Epithelial cell of esophagus (primary cell): ENCODE measurements at regions not wholly inside any gene's neighbourhood (a gene's known extent, or its start where the extent isn't known, plus 50 kb on each side); places are given as distances from the start of the nearest gene placed in this dataset.

Source experiments
- DNase-seq: peaks from one replicate; pipeline ENCODE4 v3.0.0; 2010; ENCODE audit warnings: low read depth
- H3K4me3 ChIP-seq: 2 replicates; pipeline ENCODE4 v1.5.1; 2011; ENCODE audit warnings: mild to moderate bottlenecking, low read length, control low read depth
- TF ChIP-seq, protein P1 (sequence below): IDR thresholded peaks from 2 replicates; pipeline ENCODE4 v1.5.1; 2011; ENCODE audit warnings: low read depth, mild to moderate bottlenecking, low read length, control low read depth, inconsistent platforms; ENCODE audit not compliant: insufficient read depth; ENCODE audit errors: missing control alignments

- no peak overlapping the region for H3K4me3 ChIP-seq
- no peak for DNase-seq
- TF ChIP-seq, protein P1, sequence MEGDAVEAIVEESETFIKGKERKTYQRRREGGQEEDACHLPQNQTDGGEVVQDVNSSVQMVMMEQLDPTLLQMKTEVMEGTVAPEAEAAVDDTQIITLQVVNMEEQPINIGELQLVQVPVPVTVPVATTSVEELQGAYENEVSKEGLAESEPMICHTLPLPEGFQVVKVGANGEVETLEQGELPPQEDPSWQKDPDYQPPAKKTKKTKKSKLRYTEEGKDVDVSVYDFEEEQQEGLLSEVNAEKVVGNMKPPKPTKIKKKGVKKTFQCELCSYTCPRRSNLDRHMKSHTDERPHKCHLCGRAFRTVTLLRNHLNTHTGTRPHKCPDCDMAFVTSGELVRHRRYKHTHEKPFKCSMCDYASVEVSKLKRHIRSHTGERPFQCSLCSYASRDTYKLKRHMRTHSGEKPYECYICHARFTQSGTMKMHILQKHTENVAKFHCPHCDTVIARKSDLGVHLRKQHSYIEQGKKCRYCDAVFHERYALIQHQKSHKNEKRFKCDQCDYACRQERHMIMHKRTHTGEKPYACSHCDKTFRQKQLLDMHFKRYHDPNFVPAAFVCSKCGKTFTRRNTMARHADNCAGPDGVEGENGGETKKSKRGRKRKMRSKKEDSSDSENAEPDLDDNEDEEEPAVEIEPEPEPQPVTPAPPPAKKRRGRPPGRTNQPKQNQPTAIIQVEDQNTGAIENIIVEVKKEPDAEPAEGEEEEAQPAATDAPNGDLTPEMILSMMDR, result no peak
Observed at GRCh38 chr11:27244900-27245299, 118.1 kb downstream of the CCDC34 start.

- no peak overlapping the region for H3K4me3 ChIP-seq
- TF ChIP-seq, protein P1, result no peak
- DNase-seq, result no peak
Observed at GRCh38 chr11:27242591-27242990, 120.4 kb downstream of the CCDC34 start.

- H3K4me3 ChIP-seq, result no peak overlapping the region
- peak; percentile 83 for DNase-seq
- TF ChIP-seq, protein P1, result no peak
Observed at GRCh38 chr11:27241311-27242122, 121.5 kb downstream of the CCDC34 start.

DNA sequence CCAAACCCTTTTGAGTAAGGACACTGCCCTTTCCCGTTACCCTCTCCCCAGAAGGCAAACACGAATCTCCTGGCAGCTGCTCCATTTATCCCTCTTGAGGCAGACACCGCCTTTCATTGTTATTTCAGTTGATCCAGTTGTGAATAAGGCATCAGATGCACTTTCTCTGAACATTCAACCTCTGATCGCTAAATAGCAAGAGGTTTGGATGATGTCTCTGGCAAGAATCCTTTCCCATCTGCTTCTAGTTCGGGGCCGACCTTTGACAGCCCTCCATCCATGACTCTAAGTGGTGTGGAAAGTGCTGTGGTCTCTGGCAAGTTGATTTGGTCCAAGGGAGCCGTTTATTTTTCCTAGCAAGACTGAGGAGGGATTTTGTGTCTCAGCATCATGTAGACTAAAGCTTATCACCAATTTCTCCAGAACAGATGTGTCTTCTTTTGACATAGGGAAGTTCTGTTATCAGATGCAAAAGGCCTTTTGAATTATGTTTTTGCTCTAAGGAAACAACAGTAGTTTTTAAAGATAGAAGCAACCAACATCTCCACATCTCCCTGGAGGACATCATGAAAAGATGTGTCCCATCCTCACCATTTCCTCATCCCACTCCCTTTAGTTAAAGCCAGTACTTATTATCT, 123.6 kb downstream of the CCDC34 start:
- DNase-seq, result no peak
- TF ChIP-seq, protein P1, result no peak

DNA sequence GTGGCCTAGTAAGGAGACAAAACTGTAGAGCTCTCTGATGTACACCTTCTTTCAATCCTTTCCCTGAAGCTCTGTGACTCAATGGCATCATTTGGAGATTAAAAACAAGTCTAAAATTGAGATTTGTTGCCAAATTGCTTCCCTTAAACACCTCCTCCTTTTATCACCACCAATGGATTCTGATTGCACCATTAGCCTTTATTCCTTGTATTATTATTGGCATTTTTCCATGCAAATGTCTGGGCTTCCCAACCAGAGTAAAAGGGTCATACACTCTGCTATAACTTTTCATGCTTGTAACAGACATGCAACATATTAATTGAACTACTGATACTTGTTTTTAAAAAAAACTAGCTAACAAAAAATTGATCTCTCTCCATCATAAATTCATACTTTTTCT, 124.2 kb downstream of the CCDC34 start:
- no peak overlapping the region for H3K4me3 ChIP-seq
- DNase-seq, result no peak
- TF ChIP-seq, protein P1, result no peak

More for the DNA sequence above, 123.6 kb downstream of the CCDC34 start:
- H3K4me3 ChIP-seq, result no peak overlapping the region

GRCh38 chr11:27237643-27238042, 125.4 kb downstream of the CCDC34 start:
- DNase-seq, result no peak
- TF ChIP-seq, protein P1, result no peak
- H3K4me3 ChIP-seq, result no peak overlapping the region
